Ovary (tissue), 3 donors: ENCODE measurements at regions not wholly inside any gene's neighbourhood (a gene's known extent, or its start where the extent isn't known, plus 50 kb on each side); places are given as distances from the start of the nearest gene placed in this dataset.

Experiments
- CTCF ChIP-seq, 3 donors: fragments of 450-650 bp in 2 of 3; fragments of 200-600 bp in 1 of 3; IDR thresholded peaks; one replicate each; pipeline versions ENCODE4 v1.5.1 to v1.8.0; 2016 to 2022; ENCODE audit warnings: antibody characterized with exemption in 3 of 3, mild to moderate bottlenecking in 1 of 3
- EP300 ChIP-seq: sonication (generic); formaldehyde crosslinking; IDR thresholded peaks from one replicate; pipeline ENCODE4 v1.6.1; 2017; ENCODE audit warnings: antibody characterized with exemption
- POLR2A ChIP-seq: fragments of 450-650 bp; IDR thresholded peaks from one replicate; pipeline ENCODE4 v1.6.1; 2017; ENCODE audit warnings: antibody characterized with exemption, mild to moderate bottlenecking, moderate library complexity
- donor health status: DM: no; HTN: no; CAD: no.

- TF ChIP-seq POLR2A (no peak), EP300 (no peak), CTCF (IDR thresholded peaks at IDR 0.05) (no peak)
Observed at GRCh38 chr7:16244469-16244868, 176.9 kb downstream of the CRPPA start.
